HG03097 (cell line): ENCODE measurements at regions not wholly inside any gene's neighbourhood (a gene's known extent, or its start where the extent isn't known, plus 50 kb on each side); places are given as distances from the start of the nearest gene placed in this dataset.

Experiments
- ATAC-seq: cut with Tn5 transposase; IDR thresholded peaks from one replicate; pipeline ENCODE4 v1.9.1; 2021; ENCODE audit not compliant: unreplicated experiment, low FRiP score

DNA sequence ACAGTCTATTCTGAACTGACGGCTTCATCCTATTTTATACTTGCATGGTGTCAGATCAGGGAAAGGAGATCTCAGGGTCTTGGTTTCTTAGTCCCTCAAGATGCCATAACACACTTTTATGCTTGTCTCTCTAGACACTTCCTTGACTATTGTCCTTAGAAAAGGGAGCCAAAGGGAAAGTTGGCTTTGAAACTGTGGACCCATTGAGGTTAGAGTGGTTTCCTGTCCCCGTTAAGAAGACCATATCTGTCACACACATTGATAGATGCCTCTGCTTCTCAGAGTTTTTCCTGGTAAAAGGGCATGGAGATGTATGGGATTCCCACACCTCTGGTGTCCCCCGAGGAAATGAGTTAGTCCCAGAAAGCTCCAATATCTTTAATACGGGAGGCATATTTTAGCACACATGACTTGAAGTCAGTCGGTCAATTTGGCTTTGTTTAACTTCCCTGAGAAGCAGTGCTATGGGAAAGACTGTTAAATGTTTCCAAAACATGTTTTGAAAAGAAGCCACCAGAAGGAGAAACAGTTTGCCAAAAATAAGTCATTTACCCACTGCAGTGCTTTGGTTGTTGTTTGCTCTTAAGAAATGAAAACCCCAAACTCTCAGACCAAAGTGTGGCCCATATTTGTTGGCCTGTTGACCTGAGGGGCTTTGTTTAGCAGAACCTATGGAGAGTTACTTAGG is 133.4 kb upstream of the CXCR4 start:
- no peak for ATAC-seq

DNA sequence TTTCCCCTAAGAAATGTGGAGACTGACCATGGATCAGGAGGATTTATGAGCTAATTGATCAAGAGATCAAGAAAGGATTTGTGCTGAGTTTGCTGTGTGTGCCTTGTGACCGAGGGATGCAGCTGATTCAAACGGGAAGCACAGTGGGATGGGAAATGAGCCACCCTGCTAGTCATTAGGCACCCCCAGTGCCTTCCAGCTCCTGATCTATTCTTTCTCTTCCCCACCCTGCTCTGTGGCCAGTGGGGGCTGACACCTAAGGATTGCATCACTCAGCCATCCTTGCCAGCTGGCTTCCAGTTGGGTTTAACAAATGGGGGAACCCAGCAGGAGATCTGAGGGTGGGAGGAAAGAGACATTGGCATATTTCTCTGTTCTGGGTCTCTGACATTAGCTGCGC is 132.2 kb upstream of the CXCR4 start:
- no peak for ATAC-seq

DNA sequence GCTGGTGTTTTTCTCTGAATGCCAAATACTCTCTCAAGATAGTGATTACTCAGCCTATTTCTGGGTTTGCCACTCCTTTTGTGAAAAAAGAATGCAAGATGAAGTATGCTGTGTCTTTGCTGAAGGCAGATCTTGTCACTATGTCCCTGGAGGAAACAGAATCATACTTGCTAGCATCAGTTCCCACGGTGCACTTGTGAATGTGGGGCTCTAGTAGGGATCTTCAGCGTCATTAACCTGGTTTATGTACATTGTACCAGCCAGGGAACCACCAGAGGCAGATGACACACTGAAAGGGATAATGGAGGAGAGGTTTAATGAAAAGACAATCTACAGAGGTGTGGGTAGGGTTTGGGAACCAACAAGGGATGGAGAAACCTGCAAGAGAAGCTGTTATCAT is 131.0 kb upstream of the CXCR4 start:
- ATAC-seq = no peak

DNA sequence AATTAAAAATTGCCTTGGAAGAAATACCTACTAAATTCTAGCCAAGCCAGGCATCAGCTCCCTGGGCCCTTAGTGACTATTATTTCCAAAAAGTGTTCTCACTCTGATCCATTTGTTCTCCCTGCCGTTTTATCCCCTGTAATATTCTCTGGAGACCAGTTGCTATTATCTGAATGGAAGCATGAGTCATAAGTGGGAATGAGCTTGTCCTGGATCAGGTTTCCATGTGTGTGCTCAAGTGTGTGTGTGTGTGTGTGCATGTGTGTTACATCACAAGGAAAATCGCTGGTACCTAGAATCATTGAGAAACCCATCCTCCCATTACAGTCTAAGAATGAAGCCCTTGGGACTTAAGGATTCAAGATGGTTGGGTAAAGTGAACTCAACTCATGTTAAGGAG is 130.3 kb upstream of the CXCR4 start:
- no peak for ATAC-seq

DNA sequence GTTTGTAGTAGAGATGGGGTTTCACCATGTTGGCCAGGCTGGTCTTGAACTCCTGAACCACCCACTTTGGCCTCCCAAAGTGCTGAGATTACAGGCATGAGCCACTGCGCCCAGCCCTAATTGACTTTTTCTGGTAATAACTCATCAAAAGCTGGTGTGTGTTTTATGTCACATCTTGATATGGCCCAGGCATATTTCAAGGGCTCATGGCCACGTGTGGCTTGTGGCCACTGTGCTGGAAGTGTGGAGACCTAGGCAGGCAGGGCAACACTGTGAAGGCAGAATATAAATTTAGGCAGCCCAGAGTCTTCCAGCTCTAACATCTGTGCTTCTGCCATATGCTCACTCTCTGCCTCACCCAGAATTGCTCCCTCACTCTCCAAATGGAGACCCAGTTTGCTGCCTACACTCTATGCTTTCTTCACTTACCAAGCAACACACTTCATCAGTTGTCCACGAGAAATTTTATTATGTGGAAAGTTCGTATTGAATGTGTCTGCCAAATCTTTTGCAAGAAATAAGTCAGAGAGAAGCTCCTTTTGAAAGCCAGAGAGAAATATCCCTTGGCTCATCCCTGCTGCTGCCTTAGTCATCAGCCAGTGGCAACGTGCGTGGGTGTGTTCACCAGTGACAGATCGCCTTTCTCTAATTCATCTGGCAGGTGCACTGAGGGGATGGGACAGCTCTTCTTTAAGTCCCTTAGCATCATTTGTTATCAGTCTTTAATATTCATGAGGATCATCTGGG is 129.4 kb upstream of the CXCR4 start:
- ATAC-seq = no peak

DNA sequence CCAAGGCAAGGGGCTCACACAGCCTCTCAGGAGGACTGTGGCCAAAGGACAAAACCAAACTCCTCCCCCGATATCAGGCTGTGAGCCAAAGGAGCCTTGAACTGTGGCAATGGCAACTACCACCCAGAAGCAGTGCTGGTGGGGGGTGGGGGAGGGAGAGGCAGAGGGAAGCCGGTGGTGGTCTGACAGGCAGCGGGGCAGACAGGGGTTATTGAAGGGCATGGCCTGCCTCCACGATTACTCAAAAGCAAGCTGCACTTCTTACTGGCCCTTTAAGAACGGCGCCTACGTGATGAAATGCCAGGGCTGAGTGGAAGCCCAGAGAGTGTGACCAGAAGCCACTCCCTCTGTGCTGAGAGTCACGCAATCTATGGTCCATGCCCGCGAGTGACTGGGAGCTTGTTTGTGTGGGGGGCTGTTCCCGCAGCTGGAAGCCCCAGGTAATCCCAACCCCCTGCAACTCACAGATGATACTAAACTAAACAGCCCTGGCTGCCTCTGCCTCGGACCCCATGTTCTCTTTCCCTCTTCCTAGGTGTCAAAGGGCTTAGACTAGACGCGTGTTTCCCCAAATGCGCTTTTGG is 128.2 kb upstream of the CXCR4 start:
- ATAC-seq = no peak

DNA sequence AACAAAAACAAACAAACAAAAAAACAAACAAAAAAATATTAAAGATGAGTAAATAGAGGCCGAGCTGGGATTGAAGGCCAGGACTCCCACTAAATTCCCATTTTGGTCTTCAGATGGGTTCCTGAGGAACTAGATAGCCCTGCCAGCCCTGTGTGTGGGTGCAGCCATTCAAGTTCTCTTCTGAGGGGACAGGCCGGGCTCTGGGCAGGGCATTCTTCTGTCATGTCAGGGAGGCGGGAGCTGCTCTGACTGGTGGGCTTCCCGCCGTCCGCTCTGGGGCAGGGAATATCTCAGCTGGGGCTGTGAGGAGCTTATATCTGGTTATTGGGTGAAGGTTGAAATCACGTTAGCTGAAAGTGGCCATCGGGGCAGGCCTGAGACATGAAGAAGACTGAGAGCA is 127.3 kb upstream of the CXCR4 start:
- ATAC-seq = no peak

DNA sequence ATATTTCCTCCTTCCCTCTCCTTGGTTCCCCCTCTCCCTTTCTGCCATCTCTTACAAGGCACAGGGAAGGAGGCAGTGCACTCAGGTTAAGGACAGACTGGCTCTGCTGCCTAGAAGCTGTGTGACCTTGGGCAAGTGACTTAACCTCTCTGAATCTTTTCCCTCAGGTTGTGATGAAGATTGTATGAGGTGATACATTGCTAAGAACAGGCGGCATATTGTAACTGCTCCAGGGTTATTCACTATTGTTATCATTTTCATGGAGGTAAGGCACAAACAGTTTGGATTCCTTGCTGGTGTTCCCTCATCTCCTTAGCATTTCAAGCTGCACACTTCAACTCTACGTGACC is 126.6 kb upstream of the CXCR4 start:
- no peak for ATAC-seq

DNA sequence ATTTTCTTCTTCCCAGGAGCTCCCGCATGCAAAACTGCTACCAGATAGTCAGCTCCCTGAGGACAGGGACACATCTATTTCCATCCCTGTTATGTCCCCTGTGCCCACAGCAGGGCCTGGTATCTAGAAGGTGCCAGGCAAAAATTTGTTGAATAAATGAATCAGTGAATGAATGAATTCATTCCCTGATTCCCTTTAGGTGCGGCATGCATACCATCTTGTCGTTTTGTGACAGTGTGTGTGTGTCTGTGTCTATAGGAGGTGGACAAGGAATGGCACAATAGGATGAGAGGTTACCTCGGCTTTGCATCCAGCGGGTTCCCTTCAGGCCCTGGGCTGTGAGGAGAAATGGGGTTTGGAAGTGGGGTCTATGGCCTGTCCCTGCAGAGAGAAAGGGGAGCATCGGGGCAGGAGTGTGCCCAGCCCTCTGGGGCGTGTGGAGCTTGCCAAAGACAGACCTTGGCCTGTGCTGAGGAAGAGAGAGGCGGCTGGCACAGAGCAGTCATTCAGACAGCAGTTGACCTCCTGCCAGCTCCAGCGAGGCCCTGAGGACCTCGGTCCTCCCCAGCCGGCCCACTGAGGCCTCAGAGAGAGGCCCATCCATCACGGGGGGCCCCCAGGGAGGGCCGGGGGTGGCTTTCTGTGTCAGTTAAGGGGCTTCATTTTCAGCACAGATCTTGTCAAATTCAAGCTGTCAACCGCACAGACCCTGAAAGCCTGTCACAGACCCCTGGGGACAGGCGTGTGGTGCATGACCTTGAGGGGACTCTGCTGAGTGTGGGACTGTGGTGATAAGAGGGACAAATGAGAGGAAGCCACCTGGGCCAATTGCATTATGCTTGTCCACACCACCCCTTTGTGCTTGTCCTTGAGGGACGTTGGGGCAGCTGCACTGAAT is 125.9 kb upstream of the CXCR4 start:
- no peak for ATAC-seq

DNA sequence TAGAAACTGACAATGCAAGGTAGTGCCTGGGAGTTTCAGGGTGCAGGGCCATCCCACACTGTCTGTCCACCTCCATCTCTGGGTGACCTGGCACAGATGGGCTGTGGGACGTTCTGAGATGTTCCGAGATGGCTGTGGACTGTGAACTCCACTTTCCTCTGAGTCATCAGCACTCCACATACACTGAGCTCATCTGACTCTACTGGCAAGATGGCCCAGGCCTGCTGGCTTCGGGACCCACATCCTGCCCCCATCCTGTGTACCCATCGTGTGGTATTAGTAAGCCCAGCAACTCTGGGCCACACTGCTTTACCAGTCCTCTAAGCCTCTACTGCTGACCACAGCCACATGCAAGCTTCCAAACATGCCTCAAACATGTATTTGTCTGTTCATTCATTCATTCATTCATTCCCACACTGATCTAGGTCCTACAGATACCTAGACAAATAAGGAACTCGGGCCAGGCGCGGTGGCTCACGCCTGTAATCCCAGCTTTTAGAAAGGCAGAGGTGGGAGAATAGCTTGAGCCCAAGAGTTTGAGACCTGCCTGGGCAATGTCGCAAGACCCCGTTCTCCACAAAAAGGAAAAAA is 124.8 kb upstream of the CXCR4 start:
- ATAC-seq = no peak

DNA sequence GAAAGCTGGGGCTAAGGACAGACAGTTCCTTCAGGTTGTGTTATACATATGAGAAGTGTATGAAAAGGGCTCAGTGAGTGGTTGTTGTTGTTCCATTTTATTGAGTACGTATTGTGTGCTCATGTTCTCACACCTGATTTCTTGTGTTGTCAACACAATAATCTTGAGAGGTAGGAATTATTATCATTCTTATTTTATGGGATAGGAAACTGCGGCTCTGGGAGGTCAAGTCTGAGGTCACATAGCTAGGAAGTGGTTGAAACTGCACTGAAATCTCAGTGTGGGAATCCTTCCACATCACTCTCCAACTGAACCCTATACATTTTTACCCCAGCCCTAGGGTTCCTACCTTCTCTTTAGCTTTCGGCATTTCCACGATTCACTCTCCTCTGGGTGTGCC is 124.2 kb upstream of the CXCR4 start:
- ATAC-seq = no peak

DNA sequence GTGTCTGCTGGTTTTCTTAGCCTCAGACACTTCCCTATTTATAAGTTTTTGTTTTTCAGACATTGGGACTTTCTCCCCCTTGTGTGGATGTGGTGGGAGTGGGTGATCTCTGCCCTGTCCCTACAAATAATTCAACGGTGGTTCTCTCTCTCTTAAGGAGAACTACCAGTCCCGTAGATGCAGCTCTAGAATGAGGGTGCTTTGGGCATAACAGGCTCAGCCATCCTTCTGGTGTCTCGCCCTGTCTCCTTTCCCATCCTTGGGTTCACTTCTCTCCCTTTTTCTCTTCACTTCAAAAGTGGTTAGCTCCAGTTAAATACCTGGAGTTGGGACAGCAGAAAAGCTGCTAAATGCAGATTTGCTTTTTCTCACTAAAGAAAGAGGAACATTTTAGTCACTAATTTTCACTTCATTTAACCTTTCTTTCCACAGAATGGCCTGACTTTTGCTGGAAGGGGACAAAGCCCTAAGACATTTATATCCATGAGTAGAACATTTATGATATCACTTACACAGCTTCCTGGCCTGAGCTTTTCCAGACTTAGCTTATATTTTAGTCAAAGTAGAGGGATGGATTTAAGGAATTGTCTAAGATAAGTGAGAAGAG is 121.2 kb upstream of the CXCR4 start:
- no peak for ATAC-seq

DNA sequence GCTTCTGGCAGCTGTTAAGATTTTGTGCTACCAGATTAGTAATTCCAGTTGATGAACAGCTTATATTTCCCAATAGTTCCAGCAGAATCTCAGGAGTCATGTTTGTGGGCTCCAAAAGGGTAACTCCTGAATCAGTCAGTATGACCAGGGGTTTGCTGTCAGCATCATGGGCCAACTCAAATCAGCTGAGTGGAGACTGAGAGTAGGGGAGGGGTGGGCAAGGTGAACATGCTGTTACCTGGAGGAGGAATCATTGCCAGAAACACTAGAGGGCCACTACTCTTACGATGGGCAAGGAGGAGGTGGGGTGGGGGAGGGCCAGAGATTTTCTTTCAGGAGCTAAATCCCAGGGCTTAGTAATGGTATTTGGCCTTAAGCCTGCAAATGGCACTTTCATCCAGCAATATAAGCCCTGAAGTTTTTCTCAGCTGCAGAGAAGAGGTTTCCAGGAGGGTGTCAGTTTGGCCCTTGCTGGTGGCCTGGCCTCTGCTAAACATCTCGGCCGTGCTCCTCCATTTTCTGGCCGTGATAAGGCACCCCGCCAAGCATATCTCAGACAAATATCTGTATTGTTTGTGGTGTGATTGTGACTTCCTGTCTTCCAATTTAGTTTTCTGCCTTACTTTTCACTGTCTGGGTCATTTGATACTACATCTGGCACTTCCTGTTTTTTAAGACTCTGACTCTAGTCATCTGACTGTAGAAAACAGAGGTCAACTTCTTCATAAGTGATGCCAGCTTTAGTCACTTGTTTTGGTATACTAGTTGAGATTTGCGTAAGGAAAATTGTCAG is 120.5 kb upstream of the CXCR4 start:
- peak; percentile 79 for ATAC-seq

DNA sequence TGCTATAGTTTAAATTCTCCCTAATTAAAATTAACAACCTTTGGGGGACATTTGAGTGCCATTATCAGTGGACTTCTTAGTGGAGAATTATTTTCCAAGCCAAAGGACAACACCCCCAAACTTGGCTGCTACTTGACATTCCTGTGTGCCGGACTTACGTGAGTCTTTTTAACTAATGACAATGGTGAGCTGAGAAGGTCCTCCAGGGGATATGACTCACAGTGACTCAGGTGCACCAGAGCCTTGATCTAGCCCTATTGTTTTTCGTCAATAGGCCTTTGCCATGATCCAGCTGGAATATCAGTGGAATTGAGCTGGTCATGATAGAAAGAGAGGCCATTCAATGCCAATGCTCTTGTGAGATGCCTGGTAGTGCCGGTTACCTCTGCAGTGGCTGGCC is 118.1 kb upstream of the CXCR4 start:
- no peak for ATAC-seq

DNA sequence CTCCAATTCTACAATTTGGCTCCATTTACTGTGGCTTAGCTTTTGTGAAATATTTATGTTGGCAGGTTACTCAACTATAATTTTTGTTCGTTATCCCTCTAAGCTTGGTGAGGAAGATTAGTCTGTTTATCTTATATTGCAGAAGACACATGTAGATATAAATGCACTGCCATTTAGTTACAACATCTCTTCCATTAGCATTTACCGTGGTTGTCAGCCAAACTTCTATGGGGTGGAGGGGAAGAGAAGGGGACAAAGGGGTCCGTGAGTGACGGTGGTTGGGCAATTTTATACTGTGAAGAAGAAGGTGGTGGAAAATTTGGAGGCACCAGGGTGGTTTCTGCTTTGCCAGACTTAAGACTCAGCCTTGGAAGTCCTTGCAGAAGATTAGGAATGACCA is 117.6 kb upstream of the CXCR4 start:
- no peak for ATAC-seq

DNA sequence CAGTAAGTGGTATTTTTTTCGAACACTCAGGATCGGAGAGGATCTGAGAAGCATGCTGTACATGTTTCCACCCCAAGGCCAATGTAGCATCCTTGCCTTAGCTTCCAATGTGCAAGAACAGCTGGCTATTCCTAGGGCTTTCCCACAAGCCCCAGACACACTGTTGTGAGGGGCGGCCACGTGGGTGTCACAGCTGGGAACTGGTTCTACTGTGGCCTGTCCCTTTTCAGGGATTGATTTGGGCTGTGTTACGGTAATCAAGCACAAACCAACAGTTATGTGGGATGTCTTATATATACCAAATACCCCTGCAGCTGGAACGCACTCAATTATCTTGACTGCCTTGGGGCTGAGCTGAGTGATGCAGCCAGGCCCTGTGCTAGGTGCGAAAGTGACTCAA is 116.3 kb upstream of the CXCR4 start:
- no peak for ATAC-seq

DNA sequence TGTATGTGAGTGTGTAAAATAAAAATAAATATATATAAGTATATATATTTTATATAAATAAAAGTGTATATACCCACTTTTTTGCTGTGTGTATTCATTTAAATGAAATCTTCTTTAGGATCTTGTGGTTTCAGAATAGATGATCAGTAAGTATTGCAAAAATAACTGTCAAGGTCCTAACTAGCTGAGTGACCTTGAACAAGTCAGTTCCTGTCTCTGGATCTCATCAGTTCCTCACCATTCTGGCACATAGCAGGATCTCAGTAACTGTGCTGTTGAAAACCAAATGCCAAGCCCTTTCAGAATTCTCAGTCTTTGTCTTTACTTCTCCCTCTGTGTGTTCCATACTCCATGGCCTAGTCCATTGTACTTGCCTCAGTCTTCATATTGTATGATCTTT is 115.3 kb upstream of the CXCR4 start:
- ATAC-seq = no peak

DNA sequence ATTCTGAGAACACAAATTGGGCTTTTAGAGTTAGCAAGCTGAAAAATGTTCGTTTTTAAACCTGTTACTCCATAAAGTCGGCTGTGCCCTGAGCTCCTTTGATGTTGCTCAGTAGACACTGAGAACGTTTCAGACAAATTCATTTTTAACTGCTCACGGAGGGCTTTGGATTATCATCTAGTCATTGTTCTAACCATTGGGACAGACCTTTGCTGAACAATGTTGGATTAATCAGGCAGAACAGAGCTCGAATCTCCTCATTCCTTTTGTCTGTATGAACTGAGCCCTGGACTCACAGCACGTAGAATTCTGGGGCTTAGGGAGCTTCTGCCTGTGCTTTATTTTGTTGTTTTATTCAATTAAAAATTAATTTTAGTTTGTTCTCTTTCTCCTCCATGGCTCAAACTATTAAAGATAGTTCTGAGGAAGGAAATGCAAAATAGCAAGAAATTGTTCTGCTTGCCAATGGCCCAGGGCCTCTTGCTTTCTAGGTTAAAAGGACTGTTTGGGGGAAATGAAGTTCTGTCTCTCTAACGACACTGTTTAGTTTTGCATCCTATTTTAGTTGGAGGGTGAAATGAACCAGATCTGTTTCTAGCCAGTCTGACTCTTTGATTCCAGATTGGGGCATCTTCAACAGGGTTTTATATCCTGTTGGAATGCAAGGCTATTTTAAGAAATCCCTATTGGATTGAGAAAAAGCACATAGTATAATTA is 114.7 kb upstream of the CXCR4 start:
- no peak for ATAC-seq

DNA sequence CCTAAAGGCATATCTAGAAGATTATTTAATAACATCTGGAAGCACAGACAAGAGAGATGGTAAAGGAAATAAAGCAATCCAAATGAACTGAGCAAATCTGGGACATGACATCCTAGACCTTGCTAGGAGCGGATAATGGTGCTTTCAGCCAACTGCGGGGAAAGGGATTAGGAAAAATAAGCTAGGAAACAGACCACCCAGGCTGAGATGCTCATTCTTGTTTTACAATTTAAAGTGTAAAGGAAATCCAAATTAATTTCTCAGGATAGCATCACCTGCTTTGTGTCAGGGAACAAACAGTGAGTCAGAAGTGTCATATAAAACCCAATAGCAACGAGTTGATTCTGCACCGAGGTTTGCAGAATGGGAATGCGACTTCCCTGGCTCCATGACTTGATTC is 112.5 kb upstream of the CXCR4 start:
- ATAC-seq = no peak
